ENCODE measurements at regions not wholly inside any gene's neighbourhood (a gene's known extent, or its start where the extent isn't known, plus 50 kb on each side); places are given as distances from the start of the nearest gene placed in this dataset.

- Histone ChIP-seq H3K36me3 (ENCODE audit: control insufficient read depth, insufficient read depth, low read length) (no peaks in the 10 kb centered on the region), H3K4me3 (ENCODE audit: low read depth, low read length) (no peak overlapping the region), H3K27me3 (ENCODE audit: control insufficient read depth, insufficient read depth, low read length) (no peaks in the 10 kb centered on the region)
- no peak for DNase-seq (ENCODE audit: low read depth)
- TF ChIP-seq, protein P1, sequence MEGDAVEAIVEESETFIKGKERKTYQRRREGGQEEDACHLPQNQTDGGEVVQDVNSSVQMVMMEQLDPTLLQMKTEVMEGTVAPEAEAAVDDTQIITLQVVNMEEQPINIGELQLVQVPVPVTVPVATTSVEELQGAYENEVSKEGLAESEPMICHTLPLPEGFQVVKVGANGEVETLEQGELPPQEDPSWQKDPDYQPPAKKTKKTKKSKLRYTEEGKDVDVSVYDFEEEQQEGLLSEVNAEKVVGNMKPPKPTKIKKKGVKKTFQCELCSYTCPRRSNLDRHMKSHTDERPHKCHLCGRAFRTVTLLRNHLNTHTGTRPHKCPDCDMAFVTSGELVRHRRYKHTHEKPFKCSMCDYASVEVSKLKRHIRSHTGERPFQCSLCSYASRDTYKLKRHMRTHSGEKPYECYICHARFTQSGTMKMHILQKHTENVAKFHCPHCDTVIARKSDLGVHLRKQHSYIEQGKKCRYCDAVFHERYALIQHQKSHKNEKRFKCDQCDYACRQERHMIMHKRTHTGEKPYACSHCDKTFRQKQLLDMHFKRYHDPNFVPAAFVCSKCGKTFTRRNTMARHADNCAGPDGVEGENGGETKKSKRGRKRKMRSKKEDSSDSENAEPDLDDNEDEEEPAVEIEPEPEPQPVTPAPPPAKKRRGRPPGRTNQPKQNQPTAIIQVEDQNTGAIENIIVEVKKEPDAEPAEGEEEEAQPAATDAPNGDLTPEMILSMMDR (IDR thresholded peaks at IDR 0.05; ENCODE audit: insufficient read depth, low read length, poor library complexity, severe bottlenecking): no peak
Measured at GRCh38 chr9:80797101-80797829, 892.1 kb downstream of the TLE1 start.

DNA sequence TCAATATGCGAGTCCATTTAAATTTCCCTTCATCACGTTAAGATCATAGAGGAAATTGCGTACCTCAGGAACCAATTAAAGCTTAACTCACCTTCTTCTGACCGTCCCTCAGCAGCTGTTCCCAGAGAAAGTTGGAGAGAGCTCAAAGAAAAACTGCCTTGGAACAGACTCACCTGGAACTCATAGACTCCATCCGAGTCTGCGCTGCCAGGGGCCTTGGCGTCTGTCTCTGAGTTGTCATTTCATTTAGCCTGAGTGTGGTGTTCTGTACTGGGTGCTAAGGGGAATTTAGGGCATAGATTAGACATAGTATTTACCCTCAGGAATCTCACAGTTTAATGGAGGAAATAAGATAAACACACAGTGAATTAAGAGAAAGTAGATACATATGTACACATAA is 892.7 kb downstream of the TLE1 start:
- no peak for DNase-seq (ENCODE audit: low read depth)
- no peaks in the 10 kb centered on the region for H3K36me3 ChIP-seq (ENCODE audit: control insufficient read depth, insufficient read depth, low read length)
- no peaks in the 10 kb centered on the region for H3K27me3 ChIP-seq (ENCODE audit: control insufficient read depth, insufficient read depth, low read length)
- H3K4me3 ChIP-seq (ENCODE audit: low read depth, low read length): no peak overlapping the region
- TF ChIP-seq, protein P1 (IDR thresholded peaks at IDR 0.05; ENCODE audit: insufficient read depth, low read length, poor library complexity, severe bottlenecking): no peak

DNA sequence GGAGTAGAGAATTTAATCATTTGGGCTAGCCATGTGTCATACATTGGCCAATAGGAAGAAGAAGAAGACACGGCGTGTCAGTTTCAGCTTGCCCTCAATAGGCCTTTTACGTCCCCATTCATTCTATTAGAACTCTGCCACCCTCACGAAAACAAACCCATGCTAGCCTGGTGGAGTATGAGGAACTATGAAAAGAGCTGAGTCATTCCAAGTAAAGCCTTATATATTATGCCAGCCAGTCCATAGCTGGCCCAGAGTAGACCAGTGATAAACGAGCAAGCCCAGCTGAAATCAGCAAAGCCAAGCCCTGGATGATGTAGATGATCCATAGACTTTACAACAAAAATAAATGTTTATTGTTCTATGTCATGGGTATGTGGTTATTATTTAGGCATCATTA is 895.1 kb downstream of the TLE1 start:
- H3K4me3 ChIP-seq (ENCODE audit: low read depth, low read length): no peak overlapping the region
- TF ChIP-seq, protein P1 (IDR thresholded peaks at IDR 0.05; ENCODE audit: insufficient read depth, low read length, poor library complexity, severe bottlenecking): no peak
- H3K36me3 ChIP-seq (ENCODE audit: control insufficient read depth, insufficient read depth, low read length): no peaks in the 10 kb centered on the region
- no peaks in the 10 kb centered on the region for H3K27me3 ChIP-seq (ENCODE audit: control insufficient read depth, insufficient read depth, low read length)
- no peak for DNase-seq (ENCODE audit: low read depth)

GRCh38 chr9:80793706-80794105 is 895.6 kb downstream of the TLE1 start:
- no peak for DNase-seq (ENCODE audit: low read depth)
- no peaks in the 10 kb centered on the region for H3K36me3 ChIP-seq (ENCODE audit: control insufficient read depth, insufficient read depth, low read length)
- TF ChIP-seq, protein P1 (IDR thresholded peaks at IDR 0.05; ENCODE audit: insufficient read depth, low read length, poor library complexity, severe bottlenecking): no peak

DNA sequence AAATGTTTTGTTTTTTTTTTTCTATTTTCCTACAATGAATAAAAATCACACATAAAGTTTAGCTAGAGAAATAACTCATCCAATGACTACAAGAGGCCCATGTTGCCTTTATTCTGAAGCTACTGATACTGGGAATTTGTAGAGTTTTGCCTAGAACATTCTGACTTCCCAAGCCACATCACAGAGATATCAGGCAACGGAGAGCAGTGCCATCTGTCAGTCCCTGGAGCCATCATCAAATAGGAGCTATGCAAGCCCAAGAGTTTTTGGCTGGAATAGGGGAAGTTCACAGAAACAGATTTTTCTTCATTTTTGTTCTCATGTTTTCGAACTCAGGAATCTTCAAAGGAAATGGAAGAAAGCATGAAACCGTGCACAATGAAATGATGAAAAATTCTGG is 896.6 kb downstream of the TLE1 start:
- H3K27me3 ChIP-seq (ENCODE audit: control insufficient read depth, insufficient read depth, low read length): no peaks in the 10 kb centered on the region
- no peak overlapping the region for H3K4me3 ChIP-seq (ENCODE audit: low read depth, low read length)
- DNase-seq (ENCODE audit: low read depth): no peak
- no peaks in the 10 kb centered on the region for H3K36me3 ChIP-seq (ENCODE audit: control insufficient read depth, insufficient read depth, low read length)
- TF ChIP-seq, protein P1 (IDR thresholded peaks at IDR 0.05; ENCODE audit: insufficient read depth, low read length, poor library complexity, severe bottlenecking): no peak

More at GRCh38 chr9:80793706-80794105, 895.6 kb downstream of the TLE1 start:
- H3K4me3 ChIP-seq (ENCODE audit: low read depth, low read length): no peak overlapping the region
- no peaks in the 10 kb centered on the region for H3K27me3 ChIP-seq (ENCODE audit: control insufficient read depth, insufficient read depth, low read length)

DNA sequence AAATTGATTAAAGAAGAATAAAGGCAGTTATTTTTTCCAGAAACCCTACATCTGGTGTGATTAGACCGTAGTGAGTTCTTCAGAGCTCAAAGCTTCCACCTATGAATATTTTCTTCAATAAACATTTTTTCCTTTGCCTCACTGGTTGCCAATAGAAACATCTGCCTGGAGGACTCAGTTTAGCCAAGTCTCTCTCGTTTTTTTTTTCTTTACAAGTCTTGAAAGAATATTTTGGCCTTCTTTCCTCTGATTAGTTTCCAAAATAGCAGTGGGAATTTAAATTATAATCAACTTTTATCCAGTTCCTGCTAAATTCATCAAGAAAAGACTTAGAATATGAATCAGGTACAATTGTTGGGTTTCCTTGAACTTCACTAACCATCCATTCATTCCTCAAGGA is 897.5 kb downstream of the TLE1 start:
- TF ChIP-seq, protein P1 (IDR thresholded peaks at IDR 0.05; ENCODE audit: insufficient read depth, low read length, poor library complexity, severe bottlenecking): no peak
- DNase-seq (ENCODE audit: low read depth): no peak
- Histone ChIP-seq H3K36me3 (ENCODE audit: control insufficient read depth, insufficient read depth, low read length) (no peaks in the 10 kb centered on the region), H3K4me3 (ENCODE audit: low read depth, low read length) (no peak overlapping the region), H3K27me3 (ENCODE audit: control insufficient read depth, insufficient read depth, low read length) (no peaks in the 10 kb centered on the region)

Data from kidney epithelial cell (primary cell).